ENCODE measurements at regions not wholly inside any gene's neighbourhood (a gene's known extent, or its start where the extent isn't known, plus 50 kb on each side); places are given as distances from the start of the nearest gene placed in this dataset.
A peak's percentile ranks its signal among the peaks of the same experiment; 100 is the strongest.
"Not testable (repeated sequence)": the region's sequence is repeated elsewhere in the genome, so short reads cannot be mapped to it uniquely, and the experiment has no call there.

DNA sequence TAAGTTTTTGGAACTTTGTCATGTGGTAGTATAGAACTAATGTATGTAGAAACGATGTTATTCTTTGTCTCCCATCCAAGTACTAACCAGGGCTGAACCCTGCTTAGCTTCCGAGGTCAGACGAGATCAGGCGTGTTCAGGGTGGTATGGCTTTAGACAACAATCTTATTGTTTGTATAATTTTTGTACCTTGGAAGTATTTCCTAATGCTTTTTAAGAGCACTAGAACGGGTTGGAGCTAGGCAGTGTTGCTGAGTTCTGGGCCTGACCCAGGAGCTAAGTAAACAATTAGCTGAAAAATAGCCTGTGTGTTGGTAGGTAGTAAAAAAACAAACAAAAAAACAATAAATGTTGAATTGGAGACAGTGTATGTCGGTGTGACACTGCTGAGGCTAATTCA is 244.3 kb downstream of the EMP1 start:
- no peak for DNase-seq (ENCODE audit: low read depth)

DNA sequence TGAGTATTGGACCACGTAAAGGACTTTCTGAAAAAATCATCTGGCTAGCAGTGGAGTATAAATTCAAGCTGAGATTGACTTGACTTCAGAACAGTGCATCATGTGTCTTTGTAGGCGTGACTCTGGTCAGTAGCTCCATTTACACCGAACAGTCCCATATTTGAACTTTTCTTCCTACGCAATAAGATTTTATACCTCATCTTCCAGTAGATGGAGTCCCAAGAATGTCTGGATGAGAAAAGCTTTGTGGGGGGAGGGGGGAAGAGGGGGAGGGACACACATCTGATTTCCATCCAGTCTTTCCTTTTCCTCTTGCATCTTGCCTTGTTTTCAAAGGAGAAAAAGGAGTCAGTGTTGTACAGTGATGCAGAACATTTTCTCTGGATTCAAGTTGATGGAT is 241.0 kb downstream of the EMP1 start:
- DNase-seq (ENCODE audit: low read depth): no peak

DNA sequence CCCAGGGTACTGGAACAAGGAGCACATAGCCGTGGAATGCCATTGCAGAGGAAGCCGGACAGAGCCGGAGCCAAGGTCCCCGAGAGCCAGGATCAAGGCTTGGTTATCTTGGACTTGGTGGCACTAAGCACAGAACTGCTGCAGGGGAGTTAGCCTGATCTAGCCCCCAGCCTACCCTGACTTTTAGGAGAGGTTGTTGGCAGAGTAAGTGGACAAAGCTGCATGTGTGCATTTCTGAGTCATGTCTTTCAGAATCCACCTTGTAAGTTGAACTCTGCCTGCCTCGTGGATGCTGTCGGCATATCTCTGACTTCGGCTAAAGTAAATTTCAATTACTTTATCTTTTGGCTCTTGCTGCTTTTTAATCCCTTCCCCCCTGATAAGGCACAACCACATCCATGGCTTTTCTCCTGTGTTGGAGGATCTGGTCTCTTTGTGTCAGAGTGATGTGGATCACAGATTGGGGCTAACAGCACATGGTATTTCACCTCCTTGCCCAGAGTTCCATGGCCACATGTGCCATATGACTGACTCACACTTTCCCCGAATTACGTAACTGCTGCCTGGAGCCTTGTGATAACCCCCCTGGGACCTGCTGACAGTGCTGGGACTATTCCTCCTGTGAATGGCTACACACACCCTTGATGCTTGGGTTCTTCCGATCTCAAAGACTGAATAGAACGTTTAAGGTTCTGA is 240.3 kb downstream of the EMP1 start:
- peak; percentile 6 for DNase-seq (ENCODE audit: low read depth)

DNA sequence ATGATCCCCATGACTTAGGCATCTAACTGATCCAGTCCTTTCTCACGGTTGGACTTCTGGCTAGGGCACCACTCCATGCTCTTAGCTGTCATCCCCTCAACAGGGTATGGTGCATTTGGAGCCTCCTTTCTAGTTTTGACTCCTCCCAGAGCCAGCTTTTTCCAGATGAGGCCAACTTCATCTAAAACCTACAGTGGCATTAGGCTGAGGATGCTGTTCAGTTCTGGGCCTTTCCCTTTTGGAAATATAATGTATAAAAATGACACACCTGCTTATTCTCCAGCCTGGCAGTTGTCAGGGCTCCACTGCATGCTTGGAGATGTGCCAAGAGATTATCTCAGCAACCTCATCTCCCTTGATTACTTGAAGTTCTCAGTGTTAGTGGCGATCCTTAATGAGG is 239.7 kb downstream of the EMP1 start:
- DNase-seq (ENCODE audit: low read depth): no peak

DNA sequence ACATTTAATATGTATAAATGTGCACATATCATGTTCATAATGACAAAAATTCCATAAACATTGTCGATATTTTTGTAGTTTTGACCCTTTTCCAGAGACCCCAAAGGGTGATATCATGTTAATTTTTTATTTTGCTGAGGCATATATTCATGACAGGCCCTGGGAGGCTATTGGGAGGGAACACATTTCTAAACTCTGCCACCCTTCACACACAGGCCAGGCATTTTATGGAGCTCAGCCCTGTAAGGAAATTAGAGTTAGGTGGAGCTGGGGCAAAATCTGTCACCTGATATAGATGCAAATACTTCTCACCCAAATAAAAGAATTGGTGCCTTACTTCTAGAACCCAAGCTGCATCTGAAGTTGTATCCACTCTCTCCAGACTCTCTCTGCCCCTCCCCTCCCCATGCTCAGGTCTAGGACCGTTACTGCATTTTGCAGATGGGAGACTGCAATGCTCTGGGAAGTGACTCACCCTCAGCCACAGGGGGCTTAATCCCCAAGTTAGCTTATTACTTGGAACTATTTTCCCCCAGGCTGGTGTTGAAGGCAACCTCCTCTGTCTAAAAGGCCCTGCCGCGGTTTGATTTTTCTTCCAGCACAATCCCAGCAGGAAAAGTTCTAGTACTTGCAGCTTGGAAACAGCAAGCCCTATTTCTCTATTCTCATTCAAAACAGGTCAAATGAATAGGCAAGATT is 238.9 kb downstream of the EMP1 start:
- no peak for DNase-seq (ENCODE audit: low read depth)

DNA sequence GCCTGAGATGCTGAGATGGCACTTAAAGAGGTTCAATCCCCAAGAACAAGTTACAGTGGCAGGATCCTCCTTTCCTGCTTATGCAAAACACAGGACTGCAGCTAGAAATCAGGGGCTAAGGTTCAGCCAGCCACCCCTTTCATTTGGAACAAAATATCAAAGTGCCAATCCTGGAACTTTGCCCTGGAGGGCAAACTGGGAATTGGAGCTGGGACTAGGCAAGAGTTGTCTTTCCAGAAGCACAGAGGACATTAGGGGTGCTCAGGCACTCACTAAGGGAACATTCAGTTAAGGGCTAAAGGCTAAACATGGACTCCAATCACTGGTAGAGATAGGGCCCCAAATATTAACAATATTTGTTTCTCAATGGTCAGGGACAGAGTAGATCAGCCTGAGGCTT is 237.2 kb downstream of the EMP1 start:
- DNase-seq (ENCODE audit: low read depth): no peak

DNA sequence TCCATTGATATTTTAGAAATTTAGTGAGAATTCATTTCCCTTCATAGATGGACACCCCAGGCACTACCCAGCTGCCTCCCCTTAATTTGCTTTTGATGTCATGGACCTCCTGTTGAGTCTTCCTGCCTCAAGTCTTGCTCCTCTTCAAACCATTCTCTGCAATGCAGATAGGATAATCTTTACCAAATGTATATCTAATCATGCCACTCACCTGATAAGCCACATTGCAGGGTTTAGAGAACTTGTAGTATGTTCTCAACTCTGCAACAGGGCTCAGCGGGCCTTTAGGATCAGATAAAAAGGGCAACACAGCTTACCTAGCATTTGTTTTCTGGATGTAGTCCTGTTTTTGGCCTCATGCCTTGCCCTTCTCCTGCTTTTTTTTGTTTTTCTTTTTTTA is 234.5 kb downstream of the EMP1 start:
- no peak for DNase-seq (ENCODE audit: low read depth)

DNA sequence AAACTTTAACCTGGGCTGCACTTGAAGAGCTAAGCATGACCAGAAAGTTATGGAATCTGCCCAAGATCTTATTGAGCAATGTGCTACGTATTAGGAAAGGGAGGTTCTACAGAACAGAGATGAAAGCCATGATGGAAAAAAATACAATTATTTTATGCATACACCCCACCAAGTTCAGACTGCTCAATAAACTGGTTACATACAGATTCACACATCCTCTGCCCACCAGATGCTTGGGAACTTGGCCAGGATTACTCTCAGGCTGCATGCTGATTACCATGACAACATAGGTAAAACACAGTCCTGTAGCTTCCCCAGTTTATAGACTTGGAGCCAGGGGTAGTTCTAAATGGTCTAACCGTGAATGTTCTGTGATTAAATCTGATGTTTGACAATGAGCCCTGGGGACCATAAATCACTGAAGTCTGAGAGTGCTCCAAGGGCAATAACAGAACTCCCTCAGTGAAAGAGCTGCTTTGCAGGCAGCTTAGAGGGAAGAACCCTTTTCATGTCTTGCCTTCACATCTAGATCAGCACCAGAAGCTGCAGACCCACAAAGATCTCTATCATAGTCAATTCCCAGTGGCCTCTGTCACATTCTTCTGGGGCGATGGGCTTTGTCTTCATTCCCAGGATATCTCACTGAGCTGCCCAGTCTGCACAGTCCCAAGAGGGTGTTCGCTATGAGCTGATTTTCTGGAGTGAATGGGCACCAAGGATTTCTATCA is 232.2 kb downstream of the EMP1 start:
- no peak for DNase-seq (ENCODE audit: low read depth)

DNA sequence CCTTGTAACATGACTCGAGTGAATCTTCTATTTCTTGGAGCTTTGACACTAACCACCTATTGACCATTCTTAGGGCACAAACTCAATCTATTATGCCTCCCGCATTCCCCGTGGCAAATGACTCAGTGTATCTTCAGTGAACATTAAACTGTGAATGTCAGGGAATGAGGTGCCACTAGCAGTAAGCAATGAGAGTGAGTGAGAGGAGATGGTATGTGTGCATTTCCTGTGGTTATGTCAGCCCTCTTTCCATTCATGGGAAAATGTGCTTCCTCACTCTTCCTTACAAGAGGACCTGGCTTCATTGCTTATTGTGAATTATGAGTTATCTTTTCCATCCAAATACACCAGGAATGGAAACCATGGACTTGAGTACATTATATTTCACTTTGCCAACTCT is 229.2 kb downstream of the EMP1 start:
- DNase-seq (ENCODE audit: low read depth): peak; percentile 62

DNA sequence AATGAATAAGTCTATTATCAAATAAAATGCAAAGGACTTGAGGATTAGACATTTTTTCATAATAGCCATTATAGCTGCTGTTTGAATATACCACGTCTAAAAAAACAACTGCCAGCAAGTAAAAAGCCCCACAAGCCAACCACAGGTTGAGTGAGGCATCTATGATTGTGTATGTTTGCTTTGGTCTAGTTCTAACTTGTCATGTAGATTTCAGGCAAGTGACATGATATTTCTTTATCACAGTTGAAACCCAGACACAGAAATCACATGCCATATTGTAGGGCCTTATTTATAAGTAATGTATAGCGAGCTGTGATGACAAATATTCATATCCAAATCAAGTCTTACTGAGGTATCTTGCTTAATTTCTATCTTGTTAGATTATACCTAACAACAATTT is 225.8 kb downstream of the EMP1 start:
- no peak for DNase-seq (ENCODE audit: low read depth)

DNA sequence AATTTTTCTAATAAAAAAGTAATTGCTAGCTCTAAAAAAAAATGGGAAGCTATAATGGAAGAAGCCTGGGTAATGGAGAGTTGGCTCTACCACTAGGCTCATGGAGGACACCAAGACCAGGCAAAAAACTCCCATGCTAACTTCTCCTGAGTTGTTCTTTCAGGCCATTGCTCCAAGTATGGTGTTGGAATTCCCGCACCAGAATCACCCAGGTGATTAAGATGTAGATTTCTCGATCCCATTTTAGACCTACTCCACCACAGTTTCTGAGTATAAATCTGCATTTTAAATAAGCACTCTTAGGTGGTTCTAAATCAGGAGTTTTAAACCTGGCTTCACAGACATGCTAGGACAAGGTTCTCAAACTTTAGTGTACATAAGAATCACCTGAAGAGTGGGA is 221.0 kb downstream of the EMP1 start:
- no peak for DNase-seq (ENCODE audit: low read depth)

DNA sequence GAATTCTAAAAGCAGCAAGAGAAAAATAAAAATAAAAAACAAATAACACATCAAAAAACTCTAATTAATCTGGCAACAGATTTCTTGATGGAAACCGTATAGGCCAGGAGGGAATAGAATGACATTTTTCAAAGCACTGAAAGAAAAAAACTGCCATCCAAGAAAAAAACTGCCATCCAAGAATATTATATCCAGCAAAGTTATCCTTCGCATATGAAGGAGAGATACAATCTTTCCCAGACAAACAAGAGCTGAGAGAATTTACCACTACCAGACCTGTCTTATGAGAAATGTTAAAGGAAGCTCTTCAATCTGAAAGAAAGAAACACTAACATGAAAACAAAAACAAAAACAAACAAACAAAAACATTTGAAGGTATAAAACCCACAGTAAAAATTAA is 214.8 kb downstream of the EMP1 start:
- no peak for DNase-seq (ENCODE audit: low read depth)

DNA sequence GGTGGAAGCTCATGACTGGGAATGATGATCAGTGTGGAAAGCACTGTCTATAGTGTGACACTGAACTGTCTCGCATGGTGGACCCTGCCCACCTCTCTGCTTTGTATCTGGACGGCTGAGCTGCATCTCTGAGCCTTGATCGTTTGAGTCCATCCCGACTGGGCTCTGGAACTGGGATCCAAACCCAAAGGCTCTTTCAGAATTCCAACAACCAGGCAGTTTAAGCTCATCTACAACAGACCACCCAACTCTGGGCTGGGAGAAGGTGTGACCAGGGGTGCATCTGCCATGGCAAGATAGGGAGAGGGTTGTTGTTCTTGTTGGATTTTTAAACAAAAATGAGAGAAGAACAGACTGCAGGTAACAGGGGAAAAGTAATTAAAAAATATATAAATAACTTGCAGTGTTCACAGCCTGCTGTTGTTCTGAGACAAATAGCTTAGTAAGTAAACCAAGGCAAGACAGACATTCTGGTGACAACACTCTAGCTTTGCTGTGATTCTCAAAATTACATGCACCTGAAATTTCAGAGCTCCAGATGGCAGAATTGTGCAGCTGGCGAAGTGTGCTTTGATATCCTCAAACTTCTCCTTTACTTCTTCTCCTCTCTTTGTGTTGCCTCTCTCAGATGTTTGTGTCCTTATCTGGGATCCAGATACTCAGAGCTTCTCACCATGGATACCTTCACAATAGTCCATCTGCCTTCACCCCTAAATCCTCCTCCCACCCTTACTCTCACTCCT is 209.6 kb downstream of the EMP1 start:
- DNase-seq (ENCODE audit: low read depth): no peak

DNA sequence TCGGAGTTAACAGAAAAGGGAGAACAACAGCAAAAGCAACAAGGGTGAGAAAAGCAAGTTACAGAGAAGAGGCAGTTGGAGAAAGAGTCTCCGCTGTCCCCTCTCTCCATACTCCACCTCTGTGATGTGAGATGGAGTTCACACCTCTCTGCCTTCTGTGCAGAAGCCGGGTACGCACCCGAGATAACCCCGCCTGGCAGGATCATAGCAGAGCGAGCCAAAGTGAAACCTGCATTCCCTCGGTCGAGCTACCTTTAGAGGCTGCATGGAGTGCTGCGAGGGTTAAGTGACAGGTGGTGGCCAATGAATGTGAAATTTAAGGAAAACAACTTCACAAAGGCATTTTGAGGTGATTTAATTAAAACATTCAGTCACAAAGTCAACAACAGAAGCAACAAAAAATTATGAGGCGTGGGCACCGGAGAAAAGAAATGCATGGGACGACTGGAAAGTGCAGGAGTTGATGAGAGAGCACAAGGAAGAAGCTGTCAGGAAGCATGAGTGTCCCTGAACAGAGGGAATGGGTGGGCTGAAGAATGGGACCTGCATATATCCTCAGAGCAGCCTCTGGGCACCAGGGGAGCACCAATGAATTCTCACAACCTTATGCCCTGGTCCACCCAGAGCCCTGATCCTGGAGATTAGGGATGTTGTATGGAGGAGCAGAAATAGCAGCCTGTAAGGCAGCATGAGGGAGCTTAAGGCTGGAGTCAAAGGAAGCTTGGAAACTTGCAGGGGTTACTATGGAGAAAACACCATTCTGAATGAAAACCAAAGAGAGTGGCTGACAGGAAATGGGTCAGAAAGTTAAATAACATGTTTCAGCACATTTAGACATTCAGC is 208.3 kb downstream of the EMP1 start:
- DNase-seq (ENCODE audit: low read depth): no peak

DNA sequence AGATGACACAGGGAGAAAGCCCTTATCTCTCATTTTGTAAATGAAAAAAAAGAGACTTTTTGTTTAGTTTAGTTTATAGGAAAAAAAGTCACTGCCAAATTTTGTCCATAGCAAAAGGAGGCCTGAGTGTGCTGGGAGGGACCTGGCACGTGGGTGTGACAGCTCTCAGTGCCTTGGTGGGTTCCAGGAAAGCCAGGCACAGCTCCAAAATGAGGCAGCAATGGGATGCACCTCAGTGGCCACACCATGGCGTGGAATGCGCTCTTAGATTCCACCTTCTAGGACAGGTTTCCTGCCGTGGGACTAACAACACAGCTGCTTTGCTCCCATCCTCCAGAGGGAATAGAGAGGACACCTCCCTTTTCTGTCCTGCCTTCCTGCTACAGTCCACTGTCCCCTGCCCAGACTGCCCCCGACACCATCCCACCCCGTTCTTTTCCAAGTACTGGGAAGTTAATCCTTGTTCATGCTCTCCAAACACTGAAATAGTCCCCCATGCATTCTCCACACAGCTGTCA is 207.6 kb downstream of the EMP1 start:
- DNase-seq (ENCODE audit: low read depth): no peak

DNA sequence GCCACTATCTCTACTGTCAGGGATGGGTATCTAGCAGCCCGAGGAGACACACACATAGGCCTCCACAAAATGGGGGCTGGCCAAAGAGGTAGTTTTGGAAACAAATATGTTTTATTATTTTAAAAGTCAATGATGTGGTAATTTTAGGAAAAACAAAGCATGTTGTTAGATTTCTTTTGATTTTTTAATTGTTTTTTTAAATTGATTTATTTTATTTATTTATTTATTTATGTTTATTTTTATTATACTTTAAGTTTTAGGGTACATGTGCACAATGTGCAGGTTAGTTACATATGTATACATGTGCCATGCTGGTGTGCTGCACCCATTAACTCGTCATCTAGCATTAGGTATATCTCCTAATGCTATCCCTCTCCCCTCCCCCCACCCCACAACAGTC is 194.8 kb downstream of the EMP1 start:
- DNase-seq (ENCODE audit: low read depth): not testable (repeated sequence)

DNA sequence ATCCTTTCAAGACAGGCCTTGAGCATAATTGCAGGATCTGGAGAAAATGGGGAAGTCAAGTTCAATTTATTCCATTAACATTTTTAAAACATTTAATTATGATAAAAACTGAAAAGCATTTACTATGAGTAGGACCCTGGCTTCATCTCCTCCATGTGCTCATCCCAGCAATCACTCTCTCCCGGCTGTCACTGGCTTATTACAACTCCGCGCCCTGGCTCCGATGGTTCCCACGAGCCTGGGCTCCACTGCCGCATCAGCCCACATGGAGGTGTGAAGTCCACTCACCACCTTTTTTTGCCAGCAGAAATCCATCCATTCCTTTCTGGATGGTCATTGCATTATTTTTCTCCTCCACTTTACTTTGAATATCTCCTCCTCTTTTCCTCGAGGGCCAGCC is 194.4 kb downstream of the EMP1 start:
- no peak for DNase-seq (ENCODE audit: low read depth)

DNA sequence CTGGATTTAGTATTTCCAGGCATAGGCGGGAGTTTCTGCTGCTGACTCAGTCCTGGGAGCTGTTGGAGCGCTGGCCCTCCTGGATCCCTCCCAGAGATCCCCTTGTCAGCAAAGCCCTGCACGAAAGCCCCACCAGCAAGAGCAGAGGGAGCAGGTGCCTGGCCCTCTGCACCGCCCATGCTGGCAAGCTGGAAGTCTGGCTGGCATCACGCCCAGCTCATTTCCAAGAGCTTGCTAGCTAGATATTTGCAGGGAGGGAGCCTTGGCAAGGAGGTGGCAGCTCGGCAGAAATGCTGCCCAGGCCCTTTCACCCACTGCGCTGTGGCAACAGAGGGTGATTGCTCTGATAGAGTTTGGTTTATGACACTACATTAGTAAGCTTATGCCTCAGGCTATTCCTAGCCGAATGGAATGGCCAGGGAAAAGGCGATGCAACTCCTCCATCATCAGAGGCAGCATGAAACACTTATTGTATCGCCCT is 193.9 kb downstream of the EMP1 start:
- DNase-seq (ENCODE audit: low read depth): peak; percentile 15

DNA sequence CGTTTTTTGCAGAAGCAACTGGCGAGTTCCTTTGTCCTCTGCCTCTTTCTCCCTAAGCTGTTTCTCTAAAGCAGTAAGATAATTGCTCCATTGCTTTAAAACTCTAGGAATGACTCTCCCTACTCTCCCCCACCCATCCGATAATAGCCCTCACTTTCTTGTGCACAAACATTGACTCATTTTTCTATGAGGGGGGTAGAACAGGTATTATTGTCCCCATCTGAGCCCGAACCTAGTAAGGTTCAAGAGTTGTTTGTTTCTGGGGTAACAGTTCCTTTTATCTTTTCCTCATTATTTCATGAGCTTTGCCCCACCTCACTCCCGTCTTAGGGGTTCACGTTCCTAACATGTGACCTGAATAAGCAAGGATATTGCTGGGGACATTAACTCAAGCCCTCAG is 190.6 kb downstream of the EMP1 start:
- no peak for DNase-seq (ENCODE audit: low read depth)

DNA sequence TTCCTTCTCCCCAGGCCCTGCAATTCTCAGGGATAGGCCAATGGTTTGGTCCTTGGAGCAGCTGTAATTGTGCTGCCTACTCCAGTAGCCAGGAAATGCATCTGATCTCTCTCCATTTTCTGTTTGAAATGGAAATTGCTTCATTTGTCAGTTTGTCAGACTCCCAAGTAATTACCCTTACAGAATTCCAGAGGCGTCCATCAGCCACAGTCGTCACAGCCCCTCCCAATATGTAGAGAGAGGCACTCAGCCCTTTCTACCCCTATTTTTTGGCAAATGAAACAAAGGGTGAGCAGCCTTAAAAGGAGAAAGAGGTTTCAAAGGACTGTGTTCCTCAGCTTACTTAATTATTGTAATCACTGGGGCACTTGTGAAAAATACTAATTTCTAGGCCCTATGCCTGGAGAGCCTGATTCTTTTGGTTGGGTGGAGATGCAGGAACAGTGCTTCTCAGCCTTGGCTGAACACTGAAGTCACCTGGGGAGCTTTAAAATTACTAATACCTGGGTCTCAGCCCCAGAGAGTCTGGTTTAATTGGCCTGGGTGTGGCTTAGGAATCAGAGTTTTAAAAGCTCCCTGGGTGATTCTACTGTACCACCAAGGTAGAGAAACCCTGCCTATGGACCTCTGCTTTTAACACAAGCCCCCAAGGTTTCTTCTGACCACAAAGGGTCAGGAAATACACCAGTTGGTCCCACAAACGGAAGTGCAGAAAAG is 190.0 kb downstream of the EMP1 start:
- no peak for DNase-seq (ENCODE audit: low read depth)

DNA sequence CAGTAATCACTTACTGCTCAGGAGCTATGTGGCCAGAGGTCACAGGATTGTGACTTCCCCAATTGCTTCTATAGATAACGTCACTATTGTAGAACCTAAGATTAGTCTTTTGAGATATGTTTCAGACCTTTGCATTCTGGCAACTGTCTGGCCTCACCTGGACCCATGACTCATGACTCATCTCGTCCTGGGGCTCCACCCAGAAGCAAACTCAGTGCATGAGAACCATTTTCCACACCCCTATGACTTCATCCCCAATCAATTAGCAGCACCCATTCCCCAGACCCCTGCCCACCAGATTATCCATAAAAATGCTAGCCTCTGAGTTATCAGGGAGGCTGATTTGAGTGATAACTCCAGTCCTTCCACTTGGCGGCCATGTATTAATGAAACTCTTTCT is 186.9 kb downstream of the EMP1 start:
- no peak for DNase-seq (ENCODE audit: low read depth)
